ENCODE measurements at regions not wholly inside any gene's neighbourhood (a gene's known extent, or its start where the extent isn't known, plus 50 kb on each side); places are given as distances from the start of the nearest gene placed in this dataset.
"Not testable (repeated sequence)": the region's sequence is repeated elsewhere in the genome, so short reads cannot be mapped to it uniquely, and the experiment has no call there.

GRCh38 chr1:214861615-214862014, 220.9 kb upstream of the KCNK2 start:
- no peak for DNase-seq (ENCODE audit: low read depth in 3 of 3)

- DNase-seq (ENCODE audit: low read depth in 3 of 3) = no peak
These were observed 220.1 kb upstream of the KCNK2 start for GRCh38 chr1:214862421-214862820.

- DNase-seq (ENCODE audit: low read depth in 3 of 3) = no peak
These were observed 217.4 kb upstream of the KCNK2 start for GRCh38 chr1:214864896-214865688.

GRCh38 chr1:214870426-214870825, 212.1 kb upstream of the KCNK2 start:
- DNase-seq (ENCODE audit: low read depth in 3 of 3) = not testable (repeated sequence)

- DNase-seq (ENCODE audit: low read depth in 3 of 3) = no peak
These were observed 201.6 kb upstream of the KCNK2 start for GRCh38 chr1:214880956-214881355.

GRCh38 chr1:214882616-214883015, 199.9 kb upstream of the KCNK2 start:
- no peak for DNase-seq (ENCODE audit: low read depth in 3 of 3)

- no peak for DNase-seq (ENCODE audit: low read depth in 3 of 3)
These were observed 187.4 kb upstream of the KCNK2 start for GRCh38 chr1:214895011-214895600.

- DNase-seq (ENCODE audit: low read depth in 3 of 3) = no peak
These were observed 185.6 kb upstream of the KCNK2 start for GRCh38 chr1:214896921-214897320.

- DNase-seq (ENCODE audit: low read depth in 3 of 3) = no peak
These were observed 185.0 kb upstream of the KCNK2 start for GRCh38 chr1:214897581-214897980.

GRCh38 chr1:214898161-214898560, 184.4 kb upstream of the KCNK2 start:
- no peak for DNase-seq (ENCODE audit: low read depth in 3 of 3)

GRCh38 chr1:214898718-214899117, 183.8 kb upstream of the KCNK2 start:
- DNase-seq (ENCODE audit: low read depth in 3 of 3) = no peak

- no peak for DNase-seq (ENCODE audit: low read depth in 3 of 3)
These were observed 182.6 kb upstream of the KCNK2 start for GRCh38 chr1:214899908-214900460.

GRCh38 chr1:214900590-214900989, 181.9 kb upstream of the KCNK2 start:
- DNase-seq (ENCODE audit: low read depth in 3 of 3) = no peak

- no peak for DNase-seq (ENCODE audit: low read depth in 3 of 3)
These were observed 180.8 kb upstream of the KCNK2 start for GRCh38 chr1:214901718-214902117.

- DNase-seq (ENCODE audit: low read depth in 3 of 3) = no peak
These were observed 179.8 kb upstream of the KCNK2 start for GRCh38 chr1:214902636-214903320.

- no peak for DNase-seq (ENCODE audit: low read depth in 3 of 3)
These were observed 170.4 kb upstream of the KCNK2 start for GRCh38 chr1:214912127-214912526.

GRCh38 chr1:214913966-214914365, 168.6 kb upstream of the KCNK2 start:
- no peak for DNase-seq (ENCODE audit: low read depth in 3 of 3)

- no peak for DNase-seq (ENCODE audit: low read depth in 3 of 3)
These were observed 165.4 kb upstream of the KCNK2 start for GRCh38 chr1:214917081-214917635.

GRCh38 chr1:214918745-214919144, 163.8 kb upstream of the KCNK2 start:
- no peak for DNase-seq (ENCODE audit: low read depth in 3 of 3)

- no peak for DNase-seq (ENCODE audit: low read depth in 3 of 3)
These were observed 162.2 kb upstream of the KCNK2 start for GRCh38 chr1:214920337-214920736.

GRCh38 chr1:214923278-214923915, 159.1 kb upstream of the KCNK2 start:
- DNase-seq (ENCODE audit: low read depth in 3 of 3) = no peak

- DNase-seq (ENCODE audit: low read depth in 3 of 3) = no peak
These were observed 154.7 kb upstream of the KCNK2 start for GRCh38 chr1:214927796-214928195.
